Activated T-helper 2 cell treated with anti-CD3 and anti-CD28 coated beads, Interferon-gamma antibody, Interleukin-2, Interleukin-4, amounts not matched to agents 10 μg/mL and 5 μg/mL and 100 μg/mL, durations not matched to agents 14 hours and 24 hours and 36 hours (primary cell): ENCODE measurements at regions not wholly inside any gene's neighbourhood (a gene's known extent, or its start where the extent isn't known, plus 50 kb on each side); places are given as distances from the start of the nearest gene placed in this dataset.

Experiments
- DNase-seq: peaks from one replicate; pipeline ENCODE4 v3.0.0; 2021; ENCODE audit warnings: low spot score
- H3K27ac Mint-ChIP-seq: one replicate; pipeline ENCODE4 v1.8.0; 2021; ENCODE audit warnings: mixed read lengths
- H3K27me3 Mint-ChIP-seq: one replicate; pipeline ENCODE4 v1.8.0; 2021; ENCODE audit warnings: low read depth, mixed read lengths
- H3K36me3 Mint-ChIP-seq: one replicate; pipeline ENCODE4 v1.8.0; 2021; ENCODE audit warnings: low read depth, mixed read lengths
- H3K4me1 Mint-ChIP-seq: one replicate; pipeline ENCODE4 v1.8.0; 2021; ENCODE audit warnings: low read depth, mixed read lengths
- H3K4me3 Mint-ChIP-seq: one replicate; pipeline ENCODE4 v1.8.0; 2021; ENCODE audit warnings: low read depth, mild to moderate bottlenecking, moderate library complexity, mixed read lengths
- H3K9me3 Mint-ChIP-seq: one replicate; pipeline ENCODE4 v1.8.0; 2021; ENCODE audit warnings: mixed read lengths
- intact Hi-C: fragments of 100-400 bp; cut with micrococcal nuclease; formaldehyde crosslinking; loops from one replicate; pipeline ENCODE4 v1.15.1; 2023

GRCh38 chr18:51862051-51862715 lies 477.8 kb upstream of the DCC start:
- Mint-ChIP-seq H3K4me3 (no peak overlapping the region), H3K36me3 (no peaks in the 10 kb centered on the region), H3K4me1 (no peaks in the 10 kb centered on the region), H3K27me3 (no peaks in the 10 kb centered on the region), H3K9me3 (peaks cover 19% of the 10 kb centered on the region), H3K27ac (no peak overlapping the region)
- DNase-seq, result no peak
- intact Hi-C loops, result no loop called here

- Mint-ChIP-seq H3K27me3 (no peaks in the 10 kb centered on the region), H3K9me3 (peaks cover 21% of the 10 kb centered on the region), H3K4me3 (no peak overlapping the region), H3K36me3 (no peaks in the 10 kb centered on the region), H3K4me1 (no peaks in the 10 kb centered on the region), H3K27ac (no peak overlapping the region)
- intact Hi-C loops, result no loop called here
- DNase-seq, result no peak
Measured at GRCh38 chr18:51864219-51864965, 475.6 kb upstream of the DCC start.

- intact Hi-C loops, result no loop called here
- Mint-ChIP-seq H3K4me1 (no peaks in the 10 kb centered on the region), H3K36me3 (no peaks in the 10 kb centered on the region), H3K27ac (no peak overlapping the region), H3K9me3 (peaks cover 32% of the 10 kb centered on the region), H3K27me3 (no peaks in the 10 kb centered on the region), H3K4me3 (no peak overlapping the region)
- no peak for DNase-seq
Measured at GRCh38 chr18:51865538-51865937, 474.5 kb upstream of the DCC start.

DNA sequence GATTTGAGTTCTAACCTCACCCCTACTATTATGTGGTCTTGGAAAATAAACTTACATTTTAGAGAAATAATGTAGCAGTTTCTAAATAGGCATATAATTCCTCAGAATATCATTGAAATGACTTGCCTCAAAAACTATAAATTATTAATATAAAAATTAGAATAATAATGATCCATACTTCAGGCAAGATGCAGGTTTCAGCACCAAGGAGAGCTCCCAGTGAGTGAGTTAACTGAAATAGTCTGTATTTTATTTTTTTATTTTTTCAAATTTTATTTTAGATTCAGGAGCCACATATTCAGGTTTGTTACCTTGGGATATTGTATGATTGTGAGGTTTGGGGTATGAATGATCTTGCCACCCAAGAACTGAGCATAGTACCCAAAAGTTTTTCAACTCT lies 472.2 kb upstream of the DCC start:
- Mint-ChIP-seq H3K27ac (no peak overlapping the region), H3K9me3 (peaks cover 48% of the 10 kb centered on the region), H3K27me3 (no peaks in the 10 kb centered on the region), H3K4me1 (no peaks in the 10 kb centered on the region), H3K4me3 (no peak overlapping the region), H3K36me3 (no peaks in the 10 kb centered on the region)
- intact Hi-C loops, result no loop called here
- DNase-seq, result no peak

- intact Hi-C loops, result no loop called here
- Mint-ChIP-seq H3K36me3 (no peaks in the 10 kb centered on the region), H3K4me1 (no peaks in the 10 kb centered on the region), H3K27ac (no peak overlapping the region), H3K27me3 (no peaks in the 10 kb centered on the region), H3K9me3 (peaks cover 17% of the 10 kb centered on the region), H3K4me3 (no peak overlapping the region)
- DNase-seq, result no peak
Measured at GRCh38 chr18:51878724-51879123, 461.3 kb upstream of the DCC start.

- H3K27ac Mint-ChIP-seq, result no peak overlapping the region
- H3K4me1 Mint-ChIP-seq, result no peaks in the 10 kb centered on the region
- H3K9me3 Mint-ChIP-seq, result peaks cover 17% of the 10 kb centered on the region
- no peaks in the 10 kb centered on the region for H3K36me3 Mint-ChIP-seq
- H3K4me3 Mint-ChIP-seq, result no peak overlapping the region
- intact Hi-C loops, result no loop called here
- DNase-seq, result no peak
- no peaks in the 10 kb centered on the region for H3K27me3 Mint-ChIP-seq
Measured at GRCh38 chr18:51879329-51879728, 460.7 kb upstream of the DCC start.

- DNase-seq, result no peak
- Mint-ChIP-seq H3K4me1 (no peaks in the 10 kb centered on the region), H3K4me3 (no peak overlapping the region), H3K27me3 (no peaks in the 10 kb centered on the region), H3K9me3 (peaks cover 4% of the 10 kb centered on the region), H3K27ac (no peak overlapping the region), H3K36me3 (no peaks in the 10 kb centered on the region)
- intact Hi-C loops, result no loop called here
Measured at GRCh38 chr18:51881394-51881793, 458.6 kb upstream of the DCC start.

DNA sequence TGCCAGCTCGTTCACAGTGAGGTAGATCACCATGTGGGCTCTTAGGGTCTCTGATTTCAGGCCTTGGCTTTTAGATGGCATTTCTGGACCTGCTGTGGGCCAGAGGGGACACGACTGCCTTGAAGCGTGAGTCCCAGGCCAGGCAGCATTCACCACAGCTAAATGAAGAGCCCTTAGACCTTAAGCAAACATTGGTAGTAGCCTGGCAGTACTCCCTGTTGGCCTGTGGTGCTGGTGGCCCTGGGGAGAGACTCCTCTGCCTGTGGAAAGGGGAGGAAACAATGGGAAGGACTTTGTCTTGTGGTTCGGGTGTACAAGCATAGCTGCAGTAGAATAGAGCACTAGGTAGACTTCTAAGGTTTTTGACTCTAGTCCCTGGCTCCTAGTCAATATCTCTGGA lies 456.0 kb upstream of the DCC start:
- H3K4me1 Mint-ChIP-seq, result no peaks in the 10 kb centered on the region

GRCh38 chr18:51890762-51891161 lies 449.2 kb upstream of the DCC start:
- Mint-ChIP-seq H3K36me3 (no peaks in the 10 kb centered on the region), H3K4me3 (no peak overlapping the region), H3K9me3 (peaks cover 9% of the 10 kb centered on the region), H3K27me3 (no peaks in the 10 kb centered on the region), H3K27ac (no peak overlapping the region), H3K4me1 (no peaks in the 10 kb centered on the region)
- DNase-seq, result no peak
- intact Hi-C loops, result no loop called here

More for the DNA sequence above, 456.0 kb upstream of the DCC start:
- Mint-ChIP-seq H3K27me3 (no peaks in the 10 kb centered on the region), H3K36me3 (no peaks in the 10 kb centered on the region), H3K9me3 (no peaks in the 10 kb centered on the region), H3K27ac (no peak overlapping the region), H3K4me3 (no peak overlapping the region)
- no peak for DNase-seq
- intact Hi-C loops, result no loop called here

DNA sequence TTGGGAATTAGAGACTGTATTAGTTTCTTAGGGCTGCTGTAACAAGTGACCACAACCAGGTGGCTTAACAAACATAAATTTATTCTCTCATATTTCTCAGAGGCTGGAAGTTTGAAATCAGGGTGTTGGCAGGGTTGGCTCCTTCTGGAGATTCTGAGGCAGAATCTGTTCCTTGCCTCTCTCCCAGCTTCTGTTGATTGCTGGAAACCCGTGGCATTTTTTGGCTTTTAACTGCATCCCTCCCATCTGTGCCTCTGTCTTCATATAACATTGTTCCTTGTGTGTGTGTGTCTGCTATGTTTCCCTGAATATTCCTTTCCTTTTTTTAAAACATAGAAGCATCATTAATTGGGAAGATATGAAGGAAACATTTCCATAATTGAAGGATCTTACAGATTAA lies 448.1 kb upstream of the DCC start:
- H3K36me3 Mint-ChIP-seq, result no peaks in the 10 kb centered on the region
- H3K9me3 Mint-ChIP-seq, result peaks cover 9% of the 10 kb centered on the region
- intact Hi-C loops, result no loop called here
- H3K4me1 Mint-ChIP-seq, result no peaks in the 10 kb centered on the region
- H3K27me3 Mint-ChIP-seq, result no peaks in the 10 kb centered on the region
- H3K27ac Mint-ChIP-seq, result no peak overlapping the region
- DNase-seq, result no peak
- no peak overlapping the region for H3K4me3 Mint-ChIP-seq

- H3K27ac Mint-ChIP-seq, result no peak overlapping the region
- no peak overlapping the region for H3K4me3 Mint-ChIP-seq
- no peaks in the 10 kb centered on the region for H3K4me1 Mint-ChIP-seq
- DNase-seq, result no peak
- H3K36me3 Mint-ChIP-seq, result no peaks in the 10 kb centered on the region
- H3K9me3 Mint-ChIP-seq, result peaks cover 15% of the 10 kb centered on the region
- H3K27me3 Mint-ChIP-seq, result no peaks in the 10 kb centered on the region
- intact Hi-C loops, result no loop called here
Measured at GRCh38 chr18:51897884-51898283, 442.1 kb upstream of the DCC start.

- no peak for DNase-seq
- H3K4me3 Mint-ChIP-seq, result no peak overlapping the region
- H3K36me3 Mint-ChIP-seq, result no peaks in the 10 kb centered on the region
- no peaks in the 10 kb centered on the region for H3K4me1 Mint-ChIP-seq
- no peak overlapping the region for H3K27ac Mint-ChIP-seq
- no peaks in the 10 kb centered on the region for H3K27me3 Mint-ChIP-seq
- no peaks in the 10 kb centered on the region for H3K9me3 Mint-ChIP-seq
- intact Hi-C loops, result no loop called here
Measured at GRCh38 chr18:51907687-51908597, 432.1 kb upstream of the DCC start.

- no peak for DNase-seq
- H3K9me3 Mint-ChIP-seq, result no peaks in the 10 kb centered on the region
- H3K4me3 Mint-ChIP-seq, result no peak overlapping the region
- intact Hi-C loops, result no loop called here
- H3K36me3 Mint-ChIP-seq, result no peaks in the 10 kb centered on the region
- H3K4me1 Mint-ChIP-seq, result no peaks in the 10 kb centered on the region
- no peak overlapping the region for H3K27ac Mint-ChIP-seq
- no peaks in the 10 kb centered on the region for H3K27me3 Mint-ChIP-seq
Measured at GRCh38 chr18:51908598-51908944, 431.4 kb upstream of the DCC start.
